A673 (cell line): ENCODE measurements at regions not wholly inside any gene's neighbourhood (a gene's known extent, or its start where the extent isn't known, plus 50 kb on each side); places are given as distances from the start of the nearest gene placed in this dataset.

Experiments
- BruUV-seq: library from RNA; stranded (reverse); fragments of 400-500 nt; replicated peaks from 2 replicates; lab custom pipeline; 2021; lab: Mats Ljungman, UMichigan
- CTCF ChIA-PET: fragments of 300-600 bp; sonication (Branson Sonifier 250); formaldehyde crosslinking; loops from one replicate; lab custom pipeline; 2022; ENCODE audit warnings: antibody characterized with exemption; lab: Charles Lee
- POLR2A ChIA-PET: fragments of 300-600 bp; sonication (Branson Sonifier 250); formaldehyde crosslinking; loops from one replicate; lab custom pipeline; 2022; ENCODE audit warnings: antibody characterized with exemption; ENCODE audit not compliant: low non-redundant PET; lab: Charles Lee
- DNase-seq: peaks from one replicate; pipeline ENCODE4 v3.0.0-alpha.2; 2015; ENCODE audit warnings: low spot score
- H3K27ac ChIP-seq: fragments of 200-600 bp; sonication (generic); 2 replicates; pipeline ENCODE4 v1.5.1; 2016; ENCODE audit warnings: mixed run types, low read depth, mild to moderate bottlenecking, mixed read lengths, antibody characterized with exemption, low read length; ENCODE audit not compliant: poor library complexity, severe bottlenecking
- H3K27me3 ChIP-seq: fragments of 200-600 bp; sonication (generic); replicated peaks from 2 replicates; pipeline ENCODE4 v1.6.1; 2017; ENCODE audit warnings: mixed run types, low read depth, mild to moderate bottlenecking, mixed read lengths, antibody characterized with exemption, low read length; ENCODE audit not compliant: insufficient read depth, poor library complexity
- H3K36me3 ChIP-seq: fragments of 200-600 bp; sonication (generic); 2 replicates; pipeline ENCODE4 v1.6.1; 2016; ENCODE audit warnings: mixed run types, mild to moderate bottlenecking, mixed read lengths, antibody characterized with exemption, low read length; ENCODE audit not compliant: insufficient read depth, poor library complexity, severe bottlenecking
- H3K4me1 ChIP-seq: fragments of 200-600 bp; sonication (generic); 2 replicates; pipeline ENCODE4 v1.6.1; 2017; ENCODE audit warnings: mixed run types, mild to moderate bottlenecking, mixed read lengths, antibody characterized with exemption, low read length; ENCODE audit not compliant: insufficient read depth, poor library complexity, severe bottlenecking
- H3K4me3 ChIP-seq: fragments of 200-600 bp; sonication (generic); 2 replicates; pipeline ENCODE4 v1.5.1; 2016; ENCODE audit warnings: low read depth, mixed run types, mild to moderate bottlenecking, mixed read lengths, low read length; ENCODE audit not compliant: poor library complexity, severe bottlenecking
- H3K9me3 ChIP-seq: fragments of 200-600 bp; sonication (generic); 2 replicates; pipeline ENCODE4 v1.6.1; 2016; ENCODE audit warnings: mixed run types, low read depth, mild to moderate bottlenecking, mixed read lengths, antibody characterized with exemption, low read length; ENCODE audit not compliant: poor library complexity, severe bottlenecking
- EZH2 ChIP-seq: fragments of 200-600 bp; sonication (generic); IDR thresholded peaks from 2 replicates; pipeline ENCODE4 v1.6.1; 2017; ENCODE audit warnings: borderline replicate concordance, low read depth, mild to moderate bottlenecking, mixed read lengths, antibody characterized with exemption, low read length; ENCODE audit not compliant: poor library complexity, severe bottlenecking
- intact Hi-C: fragments of 100-400 bp; cut with micrococcal nuclease; formaldehyde crosslinking; loops from one replicate; pipeline ENCODE4 v1.10.0; 2022; ENCODE audit not compliant: unreplicated experiment
- TF ChIP-seq, protein P1 (sequence below): fragments of 300-800, 200-600 bp; sonication (generic); conservative IDR thresholded peaks from 2 replicates; pipeline ENCODE4 v1.5.1; 2017; ENCODE audit warnings: low read depth, mild to moderate bottlenecking, antibody characterized with exemption, low read length, moderate library complexity, mixed read lengths

DNA sequence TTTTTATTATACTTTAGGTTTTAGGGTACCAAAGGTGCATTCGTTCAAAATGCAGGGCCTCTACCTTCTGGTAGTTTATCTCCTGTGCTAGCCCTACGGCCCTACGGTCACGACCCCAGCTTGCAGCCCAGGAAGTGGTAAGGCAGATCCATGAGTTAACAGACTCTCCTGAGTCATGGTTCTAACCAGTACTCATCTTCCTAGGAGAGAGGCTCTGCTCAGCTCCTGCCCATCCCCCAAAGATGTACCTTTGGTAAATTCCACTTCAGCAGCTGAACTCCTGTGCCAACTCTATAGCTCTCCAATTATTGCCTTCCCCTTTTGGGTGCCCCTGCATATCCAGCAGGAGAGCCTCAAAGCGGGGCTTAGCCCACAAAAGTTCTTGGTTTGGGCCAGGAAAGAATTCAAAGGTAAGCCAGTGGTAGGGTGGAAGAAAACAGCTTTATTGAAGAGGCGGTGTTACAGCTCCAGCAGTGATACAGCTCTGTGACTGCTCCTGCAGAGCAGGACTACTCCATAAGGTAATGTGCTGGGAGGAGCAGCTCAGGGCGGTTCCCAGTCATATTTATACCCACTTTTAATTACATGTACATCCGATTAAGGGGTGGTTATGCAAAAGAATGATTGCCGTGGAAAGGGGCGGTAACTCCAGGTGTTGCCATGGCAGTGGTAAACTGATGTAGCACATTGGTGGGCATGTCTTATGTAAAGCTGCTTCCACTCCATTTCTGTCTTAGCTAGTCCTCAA lies 241.4 kb downstream of the PMP22 start:
- DNase-seq: no peak
- intact Hi-C loops: no loop called here
- H3K4me3 ChIP-seq: no peak overlapping the region
- H3K36me3 ChIP-seq: no peaks in the 10 kb centered on the region
- no peaks in the 10 kb centered on the region for H3K27me3 ChIP-seq
- CTCF ChIA-PET: no interaction called here
- BruUV-seq: no TSS peak
- H3K9me3 ChIP-seq: peaks cover 16% of the 10 kb centered on the region
- no peak for TF ChIP-seq EZH2
- TF ChIP-seq, protein P1, sequence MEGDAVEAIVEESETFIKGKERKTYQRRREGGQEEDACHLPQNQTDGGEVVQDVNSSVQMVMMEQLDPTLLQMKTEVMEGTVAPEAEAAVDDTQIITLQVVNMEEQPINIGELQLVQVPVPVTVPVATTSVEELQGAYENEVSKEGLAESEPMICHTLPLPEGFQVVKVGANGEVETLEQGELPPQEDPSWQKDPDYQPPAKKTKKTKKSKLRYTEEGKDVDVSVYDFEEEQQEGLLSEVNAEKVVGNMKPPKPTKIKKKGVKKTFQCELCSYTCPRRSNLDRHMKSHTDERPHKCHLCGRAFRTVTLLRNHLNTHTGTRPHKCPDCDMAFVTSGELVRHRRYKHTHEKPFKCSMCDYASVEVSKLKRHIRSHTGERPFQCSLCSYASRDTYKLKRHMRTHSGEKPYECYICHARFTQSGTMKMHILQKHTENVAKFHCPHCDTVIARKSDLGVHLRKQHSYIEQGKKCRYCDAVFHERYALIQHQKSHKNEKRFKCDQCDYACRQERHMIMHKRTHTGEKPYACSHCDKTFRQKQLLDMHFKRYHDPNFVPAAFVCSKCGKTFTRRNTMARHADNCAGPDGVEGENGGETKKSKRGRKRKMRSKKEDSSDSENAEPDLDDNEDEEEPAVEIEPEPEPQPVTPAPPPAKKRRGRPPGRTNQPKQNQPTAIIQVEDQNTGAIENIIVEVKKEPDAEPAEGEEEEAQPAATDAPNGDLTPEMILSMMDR: no peak
- POLR2A ChIA-PET: no interaction called here
- no peaks in the 10 kb centered on the region for H3K4me1 ChIP-seq
- no peak overlapping the region for H3K27ac ChIP-seq

DNA sequence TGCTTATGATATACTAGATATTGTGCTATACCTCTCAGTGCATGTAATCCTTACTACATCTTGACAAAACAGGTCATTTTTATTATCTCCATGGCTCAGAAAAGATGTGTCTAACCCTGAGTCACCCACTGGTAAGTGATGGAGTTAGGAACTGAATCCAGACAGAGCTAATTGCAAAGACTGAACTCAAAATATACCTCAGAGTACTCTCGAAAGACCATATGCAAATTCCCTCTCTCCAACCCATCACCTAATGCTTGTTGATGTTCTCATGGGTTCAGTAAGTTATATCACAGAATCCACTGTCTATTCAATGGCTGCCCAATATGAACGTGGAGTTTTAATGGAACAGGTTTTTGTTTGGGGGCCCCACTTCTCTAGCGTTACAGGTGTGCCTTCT lies 246.0 kb downstream of the PMP22 start:
- no peak for DNase-seq
- Histone ChIP-seq H3K36me3 (no peaks in the 10 kb centered on the region), H3K4me3 (no peak overlapping the region), H3K27ac (no peak overlapping the region), H3K9me3 (peaks cover 11% of the 10 kb centered on the region), H3K27me3 (no peaks in the 10 kb centered on the region), H3K4me1 (no peaks in the 10 kb centered on the region)
- TF ChIP-seq, protein P1: no peak
- no peak for TF ChIP-seq EZH2
- CTCF ChIA-PET: no interaction called here
- POLR2A ChIA-PET: no interaction called here
- no TSS peak for BruUV-seq
- intact Hi-C loops: no loop called here

DNA sequence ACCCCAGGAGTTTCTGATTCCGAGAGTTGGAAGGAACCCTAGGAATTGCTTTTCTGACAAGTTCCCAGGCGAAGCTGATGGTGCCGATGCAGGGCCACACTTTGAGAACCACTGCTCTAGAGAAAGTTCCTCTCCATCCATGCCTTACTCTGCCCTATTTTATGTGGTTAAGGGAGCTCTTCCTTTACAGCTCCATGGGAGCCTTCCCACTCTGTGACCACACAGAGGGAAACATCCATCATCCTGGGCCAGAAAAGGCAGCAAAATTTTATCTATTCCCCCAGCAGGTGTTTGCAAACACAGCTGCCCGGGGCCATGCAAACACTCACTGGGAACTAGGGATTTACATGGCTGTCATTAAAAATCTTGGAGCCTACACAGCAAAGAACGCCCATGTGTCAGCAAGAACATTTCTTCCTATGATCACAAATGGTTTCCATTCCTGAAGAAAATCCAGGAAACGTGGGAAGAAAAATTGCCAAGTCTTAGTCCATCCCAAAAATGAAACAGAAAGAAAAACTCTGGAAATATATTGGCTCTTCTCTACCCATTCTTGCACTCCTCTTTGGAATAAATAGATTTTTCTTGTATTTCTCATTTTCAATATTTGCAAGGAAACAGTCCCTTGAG lies 252.7 kb downstream of the PMP22 start:
- no peak for DNase-seq
- H3K4me1 ChIP-seq: no peaks in the 10 kb centered on the region
- peaks cover 5% of the 10 kb centered on the region for H3K9me3 ChIP-seq
- intact Hi-C loops: no loop called here
- no peak overlapping the region for H3K4me3 ChIP-seq
- TF ChIP-seq EZH2: no peak
- TF ChIP-seq, protein P1: no peak
- BruUV-seq: no TSS peak
- H3K36me3 ChIP-seq: no peaks in the 10 kb centered on the region
- ChIA-PET CTCF (no interaction called here), POLR2A (no interaction called here)
- no peak overlapping the region for H3K27ac ChIP-seq
- H3K27me3 ChIP-seq: no peaks in the 10 kb centered on the region
